ENCODE measurements at regions not wholly inside any gene's neighbourhood (a gene's known extent, or its start where the extent isn't known, plus 50 kb on each side); places are given as distances from the start of the nearest gene placed in this dataset.

DNA sequence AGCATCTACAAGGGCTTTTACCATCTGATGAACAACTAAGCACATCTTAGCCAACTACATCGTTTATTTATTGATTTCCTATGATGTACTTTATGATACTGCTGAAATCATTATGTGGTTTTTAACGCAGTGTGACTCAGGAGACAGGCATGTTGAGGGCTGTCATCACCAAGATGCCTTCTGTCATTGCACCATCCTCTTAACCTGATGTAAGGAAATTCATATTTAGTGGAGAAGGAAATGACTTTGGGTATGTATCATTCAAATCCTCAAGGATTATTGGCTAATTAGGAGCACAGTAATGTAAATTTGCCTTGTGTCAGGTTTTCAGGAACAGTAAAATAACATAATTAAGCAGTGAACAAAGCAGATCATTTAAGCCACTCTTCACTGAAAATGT, 138.5 kb upstream of the MGMT start:
- intact Hi-C loops (cut with DNase I) = no loop called here

DNA sequence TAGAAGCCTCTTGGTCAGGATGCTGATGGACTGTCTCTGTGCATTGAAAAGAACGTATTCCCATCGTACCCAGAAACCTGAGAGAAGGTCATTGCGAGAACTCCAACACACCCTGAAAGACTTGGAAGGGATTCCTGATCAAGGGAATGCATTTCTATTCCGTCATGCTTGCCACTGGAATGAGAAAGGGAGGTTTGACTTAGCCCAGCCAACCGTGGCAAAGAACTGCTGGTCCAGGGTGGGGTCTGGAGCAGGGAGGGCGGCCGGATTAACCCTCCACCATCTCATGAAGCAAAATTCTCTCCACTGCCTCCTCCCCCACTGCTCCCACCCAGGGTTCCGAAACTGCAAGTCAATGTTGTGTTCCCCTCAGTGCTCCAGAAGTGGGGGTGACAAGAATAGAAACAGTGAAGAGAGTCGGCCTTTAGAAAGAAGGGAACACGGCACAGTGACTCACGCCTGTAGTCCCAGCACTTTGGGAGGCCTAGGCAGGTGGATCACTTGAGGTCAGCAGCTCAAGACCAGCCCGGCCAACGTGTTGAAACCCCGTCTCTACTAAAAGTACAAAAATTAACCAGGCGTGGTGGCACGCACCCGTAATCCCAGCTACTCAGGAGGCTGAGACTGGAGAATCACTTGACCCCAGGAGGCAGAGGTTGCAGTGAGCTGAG, 137.5 kb upstream of the MGMT start:
- intact Hi-C loops (cut with DNase I) = loop anchor here (5.0 kb wide), 1 partner anchor 297 kb away; no protein-coding TSS in a partner anchor
- no peak for DNase-seq (ENCODE audit: low spot score)

More for the DNA sequence above, 138.5 kb upstream of the MGMT start:
- no peak for DNase-seq (ENCODE audit: low spot score)

- intact Hi-C loops (cut with DNase I) = loop anchor here (5.0 kb wide), 1 partner anchor 298 kb away; no protein-coding TSS in a partner anchor
- DNase-seq (ENCODE audit: low spot score) = no peak
These were observed 136.8 kb upstream of the MGMT start for GRCh38 chr10:129330211-129330610.

GRCh38 chr10:129331207-129331838, 135.7 kb upstream of the MGMT start:
- DNase-seq (ENCODE audit: low spot score) = no peak
- intact Hi-C loops (cut with DNase I) = loop anchor here (5.0 kb wide), 1 partner anchor 299 kb away; no protein-coding TSS in a partner anchor

DNA sequence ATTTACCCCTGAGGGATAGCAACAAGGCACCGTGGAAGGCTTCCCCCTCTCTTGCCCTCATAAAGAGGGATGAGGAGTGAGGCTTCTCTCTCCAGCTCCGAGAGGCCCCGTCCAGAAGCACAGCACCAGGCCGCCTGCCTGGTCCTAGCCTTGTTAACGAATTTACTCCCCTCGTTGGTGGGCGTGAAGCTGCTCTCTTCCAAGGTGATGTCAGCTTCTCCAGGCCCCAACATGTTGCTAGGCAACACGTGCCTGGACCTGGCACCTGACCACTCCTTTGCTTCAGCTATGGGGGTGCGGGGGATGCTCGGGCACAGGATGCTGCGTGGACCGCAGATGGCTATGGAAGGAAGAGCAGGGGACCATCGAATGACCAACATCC, 135.2 kb upstream of the MGMT start:
- DNase-seq (ENCODE audit: low spot score) = no peak
- intact Hi-C loops (cut with DNase I) = loop anchor here (5.0 kb wide), 1 partner anchor 300 kb away; no protein-coding TSS in a partner anchor

DNA sequence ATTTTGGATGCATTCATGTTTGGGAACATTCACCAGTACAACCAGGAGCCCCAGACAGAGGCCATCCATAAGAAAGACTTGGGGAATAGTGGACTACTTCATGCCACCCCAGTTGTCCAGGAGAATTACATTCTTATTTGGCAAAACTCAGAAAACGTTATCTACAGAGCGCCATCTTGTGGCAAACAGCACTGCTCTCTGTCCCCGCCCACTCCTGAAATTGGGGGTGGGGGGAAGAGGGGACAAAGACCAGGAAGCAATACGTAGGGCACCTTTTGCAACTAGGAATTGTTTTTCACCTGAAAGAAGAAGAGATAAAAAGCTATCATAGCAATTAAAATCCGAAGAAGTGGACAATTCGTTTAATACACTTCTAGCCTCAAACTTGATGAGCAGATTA, 134.6 kb upstream of the MGMT start:
- intact Hi-C loops (cut with DNase I) = loop anchor here (5.0 kb wide), 1 partner anchor 300 kb away; no protein-coding TSS in a partner anchor

DNA sequence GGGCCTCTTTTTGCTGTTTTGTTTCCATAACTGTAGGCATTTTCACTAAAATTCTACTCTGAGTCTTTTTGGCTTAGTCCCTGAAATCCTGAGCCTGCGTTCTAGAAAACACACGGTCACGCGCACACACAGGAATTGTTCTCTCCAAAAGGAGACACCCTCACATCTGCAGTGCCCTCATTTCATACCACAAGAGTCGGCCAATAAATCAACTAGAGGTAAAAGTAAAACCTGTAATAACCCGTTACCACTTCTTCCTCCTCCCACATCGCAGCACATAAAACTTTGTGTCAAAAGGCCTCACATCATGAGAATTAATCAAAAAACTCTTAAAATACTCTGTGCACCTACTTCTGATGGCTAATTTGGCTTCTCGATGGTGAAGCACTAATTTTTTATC, 133.3 kb upstream of the MGMT start:
- intact Hi-C loops (cut with DNase I) = loop anchor here (5.0 kb wide), 1 partner anchor 301 kb away; no protein-coding TSS in a partner anchor
- no peak for DNase-seq (ENCODE audit: low spot score)

More for the DNA sequence above, 134.6 kb upstream of the MGMT start:
- DNase-seq (ENCODE audit: low spot score) = no peak

DNA sequence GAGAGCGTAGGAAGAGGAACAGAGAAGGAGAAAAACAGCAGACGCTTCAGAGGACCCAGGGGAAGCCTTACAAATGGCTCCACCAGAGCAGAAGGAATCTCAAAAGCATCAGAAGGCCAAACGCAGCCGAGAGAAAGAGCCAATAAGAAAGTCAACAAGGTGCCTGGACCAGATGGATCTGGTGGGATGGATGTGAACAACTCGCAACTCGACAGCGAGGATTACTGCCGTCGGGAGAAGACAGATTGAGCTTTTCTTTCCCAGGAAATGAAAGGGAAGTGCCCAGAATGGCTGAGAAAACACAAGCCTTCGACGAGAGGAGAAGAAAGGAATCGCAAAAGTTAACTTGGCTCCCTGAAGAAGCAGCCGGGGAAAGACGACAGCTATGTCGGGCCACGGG, 132.8 kb upstream of the MGMT start:
- intact Hi-C loops (cut with DNase I) = loop anchor here (5.0 kb wide), 1 partner anchor 302 kb away; no protein-coding TSS in a partner anchor
- DNase-seq (ENCODE audit: low spot score) = no peak

- intact Hi-C loops (cut with DNase I) = no loop called here
- no peak for DNase-seq (ENCODE audit: low spot score)
These were observed 131.6 kb upstream of the MGMT start for GRCh38 chr10:129335396-129335795.

DNA sequence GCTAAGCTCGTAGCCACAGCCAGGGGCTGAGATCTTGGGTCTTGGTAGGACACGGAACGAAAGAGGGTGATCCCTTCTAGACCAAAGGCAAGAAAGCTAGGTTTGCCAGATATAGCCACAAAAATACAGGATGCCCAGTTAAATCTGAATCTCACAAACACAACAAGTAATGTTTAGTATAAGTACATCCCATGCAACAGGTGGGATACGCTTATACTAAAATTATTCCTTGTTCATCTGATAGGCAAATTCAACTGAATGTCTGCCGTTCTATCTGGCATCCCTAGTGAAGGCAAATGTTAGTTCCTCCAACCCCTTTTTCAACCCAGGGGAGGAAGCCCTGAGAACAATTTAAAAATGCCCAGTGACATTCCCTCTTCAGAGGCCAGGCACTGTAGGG, 131.1 kb upstream of the MGMT start:
- intact Hi-C loops (cut with DNase I) = no loop called here

GRCh38 chr10:129339191-129339590, 127.8 kb upstream of the MGMT start:
- intact Hi-C loops (cut with DNase I) = no loop called here
- no peak for DNase-seq (ENCODE audit: low spot score)

More for the DNA sequence above, 131.1 kb upstream of the MGMT start:
- DNase-seq (ENCODE audit: low spot score) = no peak

GRCh38 chr10:129339841-129340240, 127.2 kb upstream of the MGMT start:
- intact Hi-C loops (cut with DNase I) = no loop called here
- DNase-seq (ENCODE audit: low spot score) = no peak

DNA sequence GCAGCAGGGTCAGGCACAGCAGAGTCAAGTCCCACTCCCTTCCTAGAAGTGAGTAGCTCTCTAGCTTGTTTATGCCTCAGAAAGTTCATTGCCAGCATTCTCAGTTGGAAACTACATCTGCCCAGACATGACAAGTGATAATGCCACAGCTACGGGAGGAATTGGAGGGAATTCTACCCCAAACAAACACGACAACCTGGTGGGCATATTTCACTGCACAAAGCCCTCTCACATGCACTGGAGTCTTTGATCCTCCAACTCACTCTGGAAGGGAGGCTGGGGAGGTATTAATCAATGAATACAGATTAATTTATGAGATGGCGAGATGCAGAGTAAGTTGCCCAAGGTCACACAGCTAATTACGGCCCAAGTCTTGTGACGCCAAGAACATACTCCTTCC, 126.0 kb upstream of the MGMT start:
- no peak for DNase-seq (ENCODE audit: low spot score)
- intact Hi-C loops (cut with DNase I) = no loop called here

- no peak for DNase-seq (ENCODE audit: low spot score)
- intact Hi-C loops (cut with DNase I) = no loop called here
These were observed 124.7 kb upstream of the MGMT start for GRCh38 chr10:129342385-129342784.

DNA sequence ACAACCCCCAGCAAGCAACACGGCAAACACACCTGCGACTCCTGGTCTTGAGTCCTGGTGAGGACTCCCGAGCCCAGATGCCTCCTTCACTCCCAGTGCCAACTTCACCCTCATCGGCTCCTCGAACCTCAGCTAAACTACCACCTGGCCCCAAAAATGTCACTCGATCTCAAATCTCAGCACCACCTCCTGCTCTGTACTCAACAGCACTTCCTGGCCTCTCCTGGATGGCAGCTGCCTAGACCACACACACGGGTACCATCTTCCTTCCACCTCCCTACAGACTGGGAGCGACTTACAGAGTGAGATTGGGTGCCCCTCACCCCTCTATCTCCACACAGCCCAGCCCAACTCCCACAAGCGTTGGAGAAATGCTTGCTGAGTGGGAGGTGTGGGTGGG, 123.9 kb upstream of the MGMT start:
- DNase-seq (ENCODE audit: low spot score) = no peak
- intact Hi-C loops (cut with DNase I) = no loop called here

- intact Hi-C loops (cut with DNase I) = no loop called here
- no peak for DNase-seq (ENCODE audit: low spot score)
These were observed 122.9 kb upstream of the MGMT start for GRCh38 chr10:129344103-129344502.

DNA sequence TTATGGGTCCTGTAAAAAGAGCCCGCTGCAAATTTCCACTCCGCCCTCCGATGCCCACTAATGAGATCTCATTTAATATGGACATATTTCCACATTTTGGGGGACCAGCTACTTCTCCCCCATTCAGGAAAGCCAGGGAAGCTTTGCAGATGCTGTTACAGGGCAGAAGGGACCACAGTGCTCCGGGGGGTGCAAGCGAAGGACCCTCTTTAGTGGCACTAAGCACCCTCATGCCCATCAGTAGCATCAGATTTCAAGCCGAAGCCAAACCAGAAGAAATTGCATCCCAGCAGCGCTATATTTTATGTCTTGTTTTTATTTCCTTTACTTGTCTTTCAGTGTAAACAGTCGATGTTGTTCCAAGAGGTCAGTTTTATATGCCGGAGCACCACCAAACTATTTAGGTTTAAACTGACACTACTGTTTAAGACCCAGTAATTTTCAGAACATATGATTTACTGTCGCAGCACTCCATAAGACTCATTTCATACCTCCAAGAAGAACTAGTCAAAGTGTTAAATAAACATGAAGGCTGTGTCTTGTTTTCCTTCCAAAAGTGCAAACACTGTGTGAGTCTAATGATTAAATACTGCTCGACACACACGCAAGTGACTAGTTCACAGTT, 122.2 kb upstream of the MGMT start:
- DNase-seq (ENCODE audit: low spot score) = no peak
- intact Hi-C loops (cut with DNase I) = no loop called here

GRCh38 chr10:129345763-129346162, 121.3 kb upstream of the MGMT start:
- intact Hi-C loops (cut with DNase I) = no loop called here
- DNase-seq (ENCODE audit: low spot score) = no peak

GRCh38 chr10:129350690-129351089, 116.4 kb upstream of the MGMT start:
- intact Hi-C loops (cut with DNase I) = no loop called here
- no peak for DNase-seq (ENCODE audit: low spot score)

DNA sequence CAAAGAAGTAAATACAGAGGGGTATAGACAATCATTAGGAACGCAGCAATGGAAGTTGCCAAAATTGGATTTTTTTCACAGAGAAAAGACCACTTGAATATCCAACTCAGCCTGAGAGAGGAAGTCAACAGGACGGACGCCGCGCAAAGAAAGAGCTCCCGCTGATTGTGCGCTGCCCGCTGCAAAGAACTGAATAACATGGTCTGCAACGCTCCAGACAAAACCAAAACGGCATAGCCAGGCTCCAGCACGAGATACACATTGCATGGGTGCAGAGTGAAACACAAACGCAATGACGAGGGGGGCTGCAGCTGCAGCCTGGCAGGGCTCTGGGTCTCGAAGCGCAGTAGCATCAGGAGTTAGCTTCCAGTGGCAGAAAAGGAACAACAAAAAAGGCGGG, 113.9 kb upstream of the MGMT start:
- intact Hi-C loops (cut with DNase I) = no loop called here
- no peak for DNase-seq (ENCODE audit: low spot score)

DNA sequence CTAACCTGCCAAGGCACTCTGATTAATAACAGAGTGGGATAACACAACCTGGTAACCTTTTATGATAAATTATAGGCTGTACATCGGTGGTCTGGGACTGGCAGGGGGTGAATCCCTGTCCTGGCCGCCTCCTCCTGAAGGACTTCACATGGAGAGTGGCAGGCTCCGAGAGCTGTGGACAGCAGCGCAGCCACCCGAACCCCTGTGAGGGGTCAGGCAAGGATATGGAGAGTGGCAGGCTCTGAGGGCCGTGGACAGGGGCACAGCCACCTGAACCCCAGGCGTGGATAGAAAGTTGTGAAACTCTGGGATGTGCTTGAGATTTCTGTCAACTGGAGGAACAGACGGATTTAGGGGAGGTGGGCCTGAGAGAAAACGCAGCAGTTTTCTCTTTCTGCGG, 107.0 kb upstream of the MGMT start:
- intact Hi-C loops (cut with DNase I) = no loop called here
- DNase-seq (ENCODE audit: low spot score) = no peak

Measured in cardiac septum (tissue), 1 donor.